SK-N-SH (cell line): ENCODE measurements at regions not wholly inside any gene's neighbourhood (a gene's known extent, or its start where the extent isn't known, plus 50 kb on each side); places are given as distances from the start of the nearest gene placed in this dataset.

Experiments used
- CTCF ChIA-PET: fragments of 300-600, 350-600 bp; formaldehyde crosslinking; extraction: SDS; loops from one replicate; lab custom pipeline; 2021; lab: Yijun Ruan, JAX
- POLR2A ChIA-PET: fragments of 350-600 bp; sonication (Branson Sonifier 250); formaldehyde crosslinking; extraction: SDS; loops from one replicate; lab custom pipeline; 2020; ENCODE audit warnings: antibody characterized with exemption, inconsistent platforms; lab: Yijun Ruan, JAX
- DNase-seq: peaks from one replicate; pipeline ENCODE4 v3.0.0; 2012
- H2AFZ ChIP-seq: fragments of 200-600 bp; sonication (generic); 2 replicates; pipeline ENCODE4 v1.8.1; 2016; ENCODE audit warnings: antibody characterized with exemption, mild to moderate bottlenecking, low read depth
- H3F3A ChIP-seq: fragments of 200-600 bp; sonication (generic); replicated peaks from 2 replicates; pipeline ENCODE3; 2016; ENCODE audit warnings: antibody characterized with exemption, mild to moderate bottlenecking; ENCODE audit not compliant: insufficient read depth
- H3K27ac ChIP-seq, 2 experiments: fragments of 200-500 bp in 1 of 2; fragments of 200-600 bp in 1 of 2; sonication (Bioruptor generic) in 1 of 2; sonication (generic), shearing (Covaris generic) in 1 of 2; 2 replicates each; pipeline versions ENCODE4 v1.5.1 to v1.6.1; 2014 to 2016; ENCODE audit warnings: low read depth in 2 of 2, inconsistent platforms in 1 of 2, low read length in 1 of 2, mild to moderate bottlenecking in 1 of 2, mixed read lengths in 1 of 2
- H3K27me3 ChIP-seq: fragments of 200-600 bp; sonication (generic), shearing (Covaris generic); 2 replicates; pipeline ENCODE4 v1.6.1; 2016; ENCODE audit warnings: mixed run types; ENCODE audit not compliant: insufficient read depth
- H3K36me3 ChIP-seq, 2 experiments: fragments of 200-500 bp in 1 of 2; fragments of 200-600 bp in 1 of 2; sonication (Bioruptor generic) in 1 of 2; sonication (generic) in 1 of 2; replicated peaks in 1 of 2; 2 replicates each; pipeline versions ENCODE3 to v1.5.1; 2014 to 2016; ENCODE audit warnings: low read length in 1 of 2, mild to moderate bottlenecking in 1 of 2; ENCODE audit not compliant: insufficient read depth in 2 of 2, control insufficient read depth in 1 of 2
- H3K4me1 ChIP-seq, 2 experiments: fragments of 200-500 bp in 1 of 2; fragments of 200-600 bp in 1 of 2; sonication (Bioruptor generic) in 1 of 2; sonication (generic), shearing (Covaris generic) in 1 of 2; 2 replicates each; pipeline versions ENCODE4 v1.5.1 to v1.6.1; 2014 to 2016; ENCODE audit warnings: low read depth in 1 of 2, low read length in 1 of 2, mixed run types in 1 of 2; ENCODE audit not compliant: insufficient read depth in 2 of 2, control insufficient read depth in 1 of 2
- H3K4me2 ChIP-seq: fragments of 200-600 bp; sonication (generic), shearing (Covaris generic); 2 replicates; pipeline ENCODE4 v1.6.1; 2017; ENCODE audit warnings: mixed run types
- H3K4me3 ChIP-seq, 2 experiments: fragments of 200-500 bp in 1 of 2; fragments of 200-600 bp in 1 of 2; sonication (Bioruptor generic) in 1 of 2; sonication (generic), shearing (Covaris generic) in 1 of 2; 2 replicates each; pipeline versions ENCODE4 v1.5.1 to v1.8.1; 2014 to 2016; ENCODE audit warnings: low read depth in 2 of 2, inconsistent platforms in 1 of 2, low read length in 1 of 2, mild to moderate bottlenecking in 1 of 2, mixed read lengths in 1 of 2, moderate library complexity in 1 of 2
- H3K79me2 ChIP-seq: fragments of 200-600 bp; sonication (generic); 2 replicates; pipeline ENCODE4 v1.8.1; 2017; ENCODE audit warnings: mild to moderate bottlenecking; ENCODE audit not compliant: insufficient read depth
- H3K9ac ChIP-seq: fragments of 200-600 bp; sonication (generic); 2 replicates; pipeline ENCODE4 v1.6.1; 2017; ENCODE audit warnings: mixed run types
- H3K9me2 ChIP-seq: fragments of 200-600 bp; sonication (generic); 2 replicates; pipeline ENCODE4 v1.6.1; 2017; ENCODE audit warnings: mixed run types
- H3K9me3 ChIP-seq: fragments of 200-600 bp; sonication (generic); 2 replicates; pipeline ENCODE4 v1.6.1; 2017; ENCODE audit warnings: mixed run types, mild to moderate bottlenecking, moderate library complexity
- H4K20me1 ChIP-seq: fragments of 200-600 bp; sonication (generic); 2 replicates; pipeline ENCODE4 v1.6.1; 2017; ENCODE audit warnings: mild to moderate bottlenecking, mixed run types; ENCODE audit not compliant: insufficient read depth
- CHD2 ChIP-seq: fragments of 150-350 bp; IDR thresholded peaks from 2 replicates; pipeline ENCODE4 v1.6.1; 2018; ENCODE audit warnings: low read length; ENCODE audit not compliant: partially characterized antibody
- GABPA ChIP-seq: IDR thresholded peaks from 2 replicates; pipeline ENCODE4 v1.4.0; 2012; ENCODE audit warnings: low read depth, mild to moderate bottlenecking
- GATA2 ChIP-seq: sonication (generic); formaldehyde crosslinking; IDR thresholded peaks from 2 replicates; pipeline ENCODE4 v1.5.0; 2020; ENCODE audit warnings: mild to moderate bottlenecking, missing genetic modification reagents
- IRF3 ChIP-seq: fragments of 150-350 bp; IDR thresholded peaks from 2 replicates; pipeline ENCODE4 v1.6.1; 2016; ENCODE audit warnings: mild to moderate bottlenecking, low read depth, low read length
- MEF2A ChIP-seq: IDR thresholded peaks from 2 replicates; pipeline ENCODE4 v1.4.0; 2012; ENCODE audit warnings: low read depth, borderline replicate concordance
- MXI1 ChIP-seq: IDR thresholded peaks from 2 replicates; pipeline ENCODE4 v1.6.1; 2012; ENCODE audit warnings: mild to moderate bottlenecking, low read depth, low read length, improper control_type of control experiment
- RCOR1 ChIP-seq: fragments of 150-350 bp; IDR thresholded peaks from 2 replicates; pipeline ENCODE4 v1.6.1; 2017; ENCODE audit warnings: antibody characterized with exemption, low read length
- RXRA ChIP-seq: IDR thresholded peaks from 2 replicates; pipeline ENCODE4 v1.4.0; 2012; ENCODE audit warnings: low read depth, mild to moderate bottlenecking, borderline replicate concordance
- SMC3 ChIP-seq: IDR thresholded peaks from 2 replicates; pipeline ENCODE4 v1.6.1; 2012; ENCODE audit warnings: low read depth, low read length, improper control_type of control experiment
- TAF1 ChIP-seq: IDR thresholded peaks from 2 replicates; pipeline ENCODE4 v1.6.1; 2012; ENCODE audit warnings: low read depth, mild to moderate bottlenecking, low read length, moderate library complexity, borderline replicate concordance
- TEAD4 ChIP-seq: IDR thresholded peaks from 2 replicates; pipeline ENCODE4 v1.4.0; 2012; ENCODE audit warnings: mild to moderate bottlenecking, borderline replicate concordance; ENCODE audit not compliant: insufficient read depth
- YY1 ChIP-seq: IDR thresholded peaks from 2 replicates; pipeline ENCODE4 v1.4.0; 2012; ENCODE audit warnings: low read depth, mild to moderate bottlenecking
- ZBTB33 ChIP-seq: IDR thresholded peaks from 2 replicates; pipeline ENCODE4 v1.4.0; 2012; ENCODE audit warnings: low read depth, borderline replicate concordance
- WGBS: methylation state at CpG from one replicate; pipeline ENCODE4 v1.1.6; 2017; ENCODE audit warnings: low lambda C conversion rate; 5-methylcytosine and 5-hydroxymethylcytosine counted together
- TF ChIP-seq, protein P1 (sequence below): fragments of 200-600 bp; sonication (generic); IDR thresholded peaks from 2 replicates; pipeline ENCODE4 v1.6.1; 2017; ENCODE audit warnings: antibody characterized with exemption, mild to moderate bottlenecking, moderate library complexity

DNA sequence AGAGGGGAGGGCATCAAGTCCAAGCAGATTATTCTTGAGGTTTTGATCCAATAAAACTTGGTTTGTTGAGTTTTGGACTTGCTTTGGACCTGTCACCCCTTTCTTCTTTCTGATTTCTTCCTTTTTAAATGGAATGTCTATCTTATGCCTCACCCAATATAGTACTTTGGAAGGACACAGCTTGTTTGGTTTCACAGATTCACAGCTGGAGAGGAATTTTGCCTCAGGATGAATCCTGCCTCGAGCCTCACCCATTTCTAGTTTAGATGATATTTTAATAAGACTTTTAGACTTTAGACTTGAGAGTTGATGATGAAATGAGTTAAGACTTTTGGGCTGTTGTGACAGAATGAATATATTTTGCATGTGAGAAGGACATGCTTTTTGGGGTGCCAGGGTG is 136.9 kb upstream of the PDE5A start:
- CTCF ChIA-PET = no interaction called here

More for the DNA sequence above, 136.9 kb upstream of the PDE5A start:
- no peak for DNase-seq
- POLR2A ChIA-PET = no interaction called here
- Histone ChIP-seq H3K79me2 (no peaks in the 10 kb centered on the region), H3K4me1 (no peaks in the 10 kb centered on the region), H3F3A (no peaks in the 10 kb centered on the region), H3K27ac (no peak overlapping the region), H3K9me2 (no peaks in the 10 kb centered on the region), H3K4me2 (no peak overlapping the region), H3K27me3 (no peaks in the 10 kb centered on the region), H3K4me3 (no peak overlapping the region), H2AFZ (no peak overlapping the region), H4K20me1 (no peaks in the 10 kb centered on the region), H3K9ac (no peak overlapping the region), H3K9me3 (no peaks in the 10 kb centered on the region; the same call in 1 of the 2 replicates), H3K36me3 (no peaks in the 10 kb centered on the region)
- TF ChIP-seq RCOR1 (no peak), TAF1 (no peak), MXI1 (no peak), MEF2A (no peak), RXRA (no peak), SMC3 (no peak), GABPA (no peak), YY1 (no peak), IRF3 (no peak), GATA2 (CRISPR knock-in tag) (no peak), CHD2 (no peak), ZBTB33 (no peak), TEAD4 (no peak)
- TF ChIP-seq, protein P1, sequence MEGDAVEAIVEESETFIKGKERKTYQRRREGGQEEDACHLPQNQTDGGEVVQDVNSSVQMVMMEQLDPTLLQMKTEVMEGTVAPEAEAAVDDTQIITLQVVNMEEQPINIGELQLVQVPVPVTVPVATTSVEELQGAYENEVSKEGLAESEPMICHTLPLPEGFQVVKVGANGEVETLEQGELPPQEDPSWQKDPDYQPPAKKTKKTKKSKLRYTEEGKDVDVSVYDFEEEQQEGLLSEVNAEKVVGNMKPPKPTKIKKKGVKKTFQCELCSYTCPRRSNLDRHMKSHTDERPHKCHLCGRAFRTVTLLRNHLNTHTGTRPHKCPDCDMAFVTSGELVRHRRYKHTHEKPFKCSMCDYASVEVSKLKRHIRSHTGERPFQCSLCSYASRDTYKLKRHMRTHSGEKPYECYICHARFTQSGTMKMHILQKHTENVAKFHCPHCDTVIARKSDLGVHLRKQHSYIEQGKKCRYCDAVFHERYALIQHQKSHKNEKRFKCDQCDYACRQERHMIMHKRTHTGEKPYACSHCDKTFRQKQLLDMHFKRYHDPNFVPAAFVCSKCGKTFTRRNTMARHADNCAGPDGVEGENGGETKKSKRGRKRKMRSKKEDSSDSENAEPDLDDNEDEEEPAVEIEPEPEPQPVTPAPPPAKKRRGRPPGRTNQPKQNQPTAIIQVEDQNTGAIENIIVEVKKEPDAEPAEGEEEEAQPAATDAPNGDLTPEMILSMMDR = no peak
- WGBS = 0% methylated on average over 1 of the region's 1 CpG
